HG03469 (cell line): ENCODE measurements at regions not wholly inside any gene's neighbourhood (a gene's known extent, or its start where the extent isn't known, plus 50 kb on each side); places are given as distances from the start of the nearest gene placed in this dataset.

Experiments
- ATAC-seq: cut with Tn5 transposase; IDR thresholded peaks from one replicate; pipeline ENCODE4 v1.9.1; 2021; ENCODE audit warnings: mild to moderate bottlenecking, moderate library complexity, moderate number of reproducible peaks; ENCODE audit not compliant: unreplicated experiment

DNA sequence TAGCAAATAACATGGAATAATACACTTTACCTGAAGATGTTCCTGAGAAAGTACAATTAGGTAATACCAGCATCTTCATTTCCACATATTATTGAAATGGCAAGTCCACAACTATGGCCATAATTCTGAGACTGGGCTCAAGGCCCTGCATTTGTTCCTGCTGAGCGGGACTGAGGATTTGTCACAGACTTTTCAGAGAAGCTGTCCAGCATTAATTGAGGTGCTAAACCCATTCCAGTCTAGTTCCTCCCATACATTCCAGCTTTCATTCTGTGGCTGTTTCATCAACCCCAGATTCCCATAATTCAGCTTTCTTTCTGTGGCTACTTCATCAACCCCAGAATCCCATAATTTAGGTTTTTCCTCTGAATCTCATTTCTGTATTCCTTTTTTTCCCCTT lies 293.4 kb upstream of the GBE1 start:
- ATAC-seq, result no peak

DNA sequence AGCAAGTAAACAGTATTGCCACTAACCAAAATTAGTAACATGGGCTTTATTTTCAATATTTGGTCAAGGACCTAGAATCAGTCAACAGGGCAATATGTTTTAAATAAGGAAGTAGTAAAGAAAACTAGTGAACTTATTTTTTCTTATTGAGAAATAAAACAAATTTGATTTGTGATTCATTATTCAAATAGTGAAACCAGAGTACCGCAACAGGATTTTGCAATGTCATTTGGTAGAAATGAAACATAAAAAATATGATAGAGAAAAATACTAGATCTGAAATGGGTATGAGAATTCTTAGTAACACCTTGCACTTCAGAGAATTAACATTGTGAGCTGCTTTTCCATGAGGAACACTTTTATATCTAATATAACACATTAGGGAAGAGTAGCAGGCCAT lies 291.8 kb upstream of the GBE1 start:
- no peak for ATAC-seq

DNA sequence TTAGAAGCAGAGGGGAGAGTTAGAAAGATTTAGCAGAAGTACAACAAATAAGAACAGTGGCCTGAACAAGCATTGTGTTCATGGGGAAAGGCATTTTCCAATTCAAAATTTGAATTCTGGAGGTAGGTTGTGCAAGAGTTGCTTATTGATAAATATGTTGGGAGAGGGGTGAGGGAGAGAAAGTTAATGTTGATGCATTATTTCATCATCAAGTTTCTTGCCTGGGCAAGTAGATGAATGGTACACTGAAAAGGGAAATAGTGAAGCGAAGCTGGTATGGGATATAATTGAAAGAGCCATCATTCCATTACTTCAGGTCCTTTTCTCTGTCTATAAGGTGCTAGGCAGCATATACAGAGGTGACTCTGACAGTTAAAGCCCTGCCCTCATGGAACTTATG lies 288.9 kb upstream of the GBE1 start:
- ATAC-seq, result no peak

DNA sequence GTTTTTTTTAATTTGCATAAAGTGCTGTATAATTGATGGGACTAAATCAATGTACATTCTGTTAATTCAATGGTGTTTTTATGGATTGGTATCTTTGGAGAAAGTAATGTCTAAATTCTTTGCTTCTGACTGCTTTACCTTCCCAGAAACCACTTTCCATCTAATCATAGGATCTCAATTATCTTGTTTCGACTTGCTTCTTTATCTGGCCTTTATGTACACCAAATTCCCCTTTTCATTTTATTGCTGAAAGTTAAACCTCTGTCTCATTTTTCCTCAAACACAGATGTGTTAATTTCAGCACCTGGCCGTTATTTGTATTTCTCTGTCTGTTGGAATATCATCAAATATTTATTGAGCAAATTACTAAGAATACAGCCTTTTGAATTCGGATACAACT lies 287.3 kb upstream of the GBE1 start:
- ATAC-seq, result no peak

DNA sequence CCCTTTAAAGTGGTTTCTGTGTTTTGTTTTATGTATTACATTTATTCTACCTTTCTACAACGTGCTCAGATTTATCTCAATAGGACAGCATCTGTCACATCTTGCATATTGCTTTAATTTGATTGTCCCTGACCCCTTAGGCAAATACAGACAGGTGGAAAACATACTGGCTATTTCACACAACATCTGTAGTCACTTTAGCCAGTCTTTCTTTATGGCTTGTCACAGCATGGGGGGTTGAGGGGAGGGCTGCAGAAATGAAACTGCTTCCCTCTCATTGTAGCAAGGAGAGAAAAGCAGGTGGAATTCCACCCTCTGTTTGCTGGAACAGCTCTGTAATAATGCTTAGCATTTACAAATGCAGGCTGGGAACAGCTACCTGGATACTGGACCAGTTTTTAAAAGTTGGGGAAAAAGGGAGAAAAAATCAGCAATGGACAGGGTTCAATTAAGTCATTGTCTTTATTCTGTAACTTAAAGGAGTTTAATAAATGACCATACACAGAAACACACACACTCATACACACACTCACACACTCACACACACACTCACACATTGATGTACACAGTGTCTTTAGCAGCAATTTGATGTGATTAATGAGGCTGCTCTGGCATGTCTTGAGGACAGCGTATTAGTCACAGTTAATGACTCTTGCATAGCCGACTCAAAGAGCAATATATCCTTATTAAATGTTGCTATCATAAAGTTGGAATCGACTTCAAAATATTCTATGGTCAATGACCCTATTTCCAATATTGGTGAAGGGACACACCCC lies 283.7 kb upstream of the GBE1 start:
- ATAC-seq, result no peak

DNA sequence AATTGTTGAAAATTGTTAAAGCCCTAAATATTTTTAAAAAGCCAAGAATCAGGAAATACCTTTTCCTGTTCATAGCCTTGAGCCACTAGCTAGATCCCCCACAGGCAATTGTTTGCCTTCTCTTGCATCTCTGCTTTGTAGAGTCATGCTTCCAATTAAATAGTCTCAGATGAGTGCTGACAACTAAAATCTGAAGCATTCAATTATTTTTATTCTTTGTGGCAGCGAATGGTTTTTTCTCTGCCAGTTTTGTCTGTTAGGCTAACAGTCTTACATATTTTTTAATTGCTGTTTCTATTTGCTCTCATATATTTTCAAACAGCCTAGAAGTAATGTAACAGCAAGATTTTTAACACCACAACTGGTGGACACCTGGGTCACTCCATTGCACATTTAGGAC lies 277.1 kb upstream of the GBE1 start:
- no peak for ATAC-seq

DNA sequence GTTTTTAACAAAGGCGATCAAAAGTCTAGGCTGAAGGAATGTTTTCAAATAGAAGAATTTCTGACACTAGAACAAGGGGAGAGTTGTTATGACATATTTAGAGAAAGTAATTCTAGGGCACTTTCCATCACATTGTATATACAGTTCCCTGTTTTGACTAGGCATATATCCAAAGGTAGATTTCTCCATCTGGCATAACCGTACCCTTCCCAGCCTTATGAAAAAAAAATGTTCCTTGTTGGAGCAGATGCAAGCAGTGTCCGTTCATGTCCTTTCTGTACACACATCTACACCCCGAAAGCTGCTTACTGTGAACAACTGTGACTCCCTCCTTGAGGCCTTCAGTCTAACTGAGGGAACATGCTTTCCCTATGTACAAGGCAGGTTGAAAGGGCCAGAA lies 271.7 kb upstream of the GBE1 start:
- ATAC-seq, result no peak

DNA sequence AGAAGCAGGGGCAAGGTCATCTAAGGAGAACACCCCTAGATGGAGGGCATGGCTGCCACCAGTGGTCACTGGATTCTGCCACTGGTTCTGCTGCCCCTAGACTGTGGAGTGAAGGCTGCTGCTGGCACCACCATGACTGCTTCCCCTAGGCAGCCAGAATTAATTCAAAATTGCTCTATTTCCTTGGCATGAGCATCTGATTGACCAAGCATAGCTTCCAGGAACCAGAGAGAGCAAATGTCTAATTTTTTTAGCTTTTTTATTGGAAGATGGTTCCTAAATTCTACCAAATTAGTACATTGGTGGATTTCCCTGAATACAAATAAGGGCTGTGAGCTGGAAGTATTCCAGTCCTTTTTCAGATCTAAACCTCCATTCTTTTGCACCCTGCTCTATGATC lies 270.2 kb upstream of the GBE1 start:
- ATAC-seq, result no peak

DNA sequence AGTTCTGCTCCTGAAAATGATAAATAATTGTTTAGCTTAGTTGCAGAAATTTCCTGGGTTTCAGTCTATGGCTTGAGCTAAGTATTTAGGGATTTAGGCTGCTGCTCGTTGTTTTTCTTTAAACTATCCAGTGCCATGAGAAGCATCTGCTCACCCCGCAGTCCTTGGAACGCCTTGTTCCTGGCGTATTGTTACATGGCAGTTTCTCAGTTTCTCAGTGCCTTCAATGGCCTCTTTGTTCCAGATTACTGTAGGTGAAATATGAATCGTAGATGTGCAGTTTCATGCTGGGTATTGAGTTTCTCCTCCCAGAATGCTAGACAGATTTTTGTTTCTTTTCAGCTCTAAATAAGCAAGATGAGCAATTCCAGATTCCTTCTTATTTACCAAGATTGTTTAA lies 269.5 kb upstream of the GBE1 start:
- ATAC-seq, result no peak

DNA sequence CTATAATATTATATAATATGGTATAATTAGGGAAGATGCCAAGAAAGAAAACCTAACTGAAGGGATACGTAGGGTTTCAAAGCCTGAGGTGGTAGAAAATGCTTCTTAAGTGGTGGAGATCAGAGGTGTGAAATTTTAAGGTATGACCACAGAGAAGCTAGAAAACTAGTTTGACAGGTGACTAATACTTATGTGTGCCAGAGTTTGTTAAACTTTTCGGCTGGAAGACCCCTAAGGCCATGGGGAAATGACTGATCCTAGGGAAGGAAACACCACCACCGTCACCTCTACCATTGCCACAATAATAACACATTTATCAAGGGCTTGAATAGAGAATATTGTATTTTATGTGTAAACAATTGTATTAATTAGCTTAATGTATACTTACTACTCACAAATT lies 261.4 kb upstream of the GBE1 start:
- no peak for ATAC-seq

DNA sequence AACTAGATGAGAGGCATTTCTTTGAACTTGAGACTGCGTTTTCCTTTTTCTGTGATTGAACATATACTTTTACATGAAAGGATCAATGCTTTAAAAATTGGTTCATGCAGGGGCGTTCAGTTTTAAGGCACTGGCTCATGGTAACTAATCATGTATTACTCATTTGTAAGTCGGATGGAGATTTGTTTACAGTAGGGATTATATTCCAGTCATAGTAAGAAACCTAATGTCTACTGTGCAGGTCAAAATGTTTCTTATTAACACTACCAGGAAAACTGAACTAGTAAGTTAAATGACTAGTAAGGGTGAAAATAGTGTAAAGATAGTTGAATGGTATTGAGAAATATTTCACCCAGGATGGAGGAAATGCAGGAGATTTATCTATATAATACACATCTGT lies 258.8 kb upstream of the GBE1 start:
- no peak for ATAC-seq

DNA sequence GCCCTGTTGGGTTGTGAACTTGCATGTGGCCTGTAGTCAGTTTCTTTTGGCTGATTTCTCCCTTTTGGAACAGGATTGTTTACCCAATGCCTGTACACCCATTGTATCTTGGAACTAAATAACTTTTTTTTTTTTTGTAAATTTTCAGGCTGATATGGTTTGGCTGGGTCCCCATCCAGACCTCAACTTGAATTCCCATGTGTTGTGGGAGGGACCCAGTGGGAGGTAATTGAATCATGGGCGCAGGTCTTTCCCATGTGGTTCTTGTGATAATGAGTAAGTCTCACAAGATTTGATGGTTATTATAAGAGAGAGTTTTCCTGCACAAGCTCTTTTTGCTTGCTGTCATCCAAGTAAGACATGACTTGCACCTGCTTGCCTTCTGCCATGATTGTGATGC lies 253.8 kb upstream of the GBE1 start:
- ATAC-seq, result no peak

DNA sequence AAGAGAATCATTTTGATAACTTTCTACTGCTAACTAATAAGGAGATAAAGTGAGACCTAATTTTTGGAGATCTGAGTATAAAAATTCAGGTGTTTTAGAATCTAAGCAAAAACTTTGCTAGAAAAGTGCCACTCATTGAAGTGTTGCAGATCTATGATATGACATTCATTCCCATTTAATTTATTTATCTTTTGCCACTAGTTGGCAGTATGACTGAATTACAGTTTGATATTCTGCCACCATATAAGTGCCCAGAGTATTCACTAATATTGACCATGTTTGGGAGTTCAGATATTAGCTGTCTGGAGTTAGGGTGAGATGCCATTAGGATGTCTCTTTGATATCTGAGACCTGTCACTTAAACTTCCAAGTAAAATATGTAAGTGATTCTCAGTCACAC lies 251.3 kb upstream of the GBE1 start:
- no peak for ATAC-seq

DNA sequence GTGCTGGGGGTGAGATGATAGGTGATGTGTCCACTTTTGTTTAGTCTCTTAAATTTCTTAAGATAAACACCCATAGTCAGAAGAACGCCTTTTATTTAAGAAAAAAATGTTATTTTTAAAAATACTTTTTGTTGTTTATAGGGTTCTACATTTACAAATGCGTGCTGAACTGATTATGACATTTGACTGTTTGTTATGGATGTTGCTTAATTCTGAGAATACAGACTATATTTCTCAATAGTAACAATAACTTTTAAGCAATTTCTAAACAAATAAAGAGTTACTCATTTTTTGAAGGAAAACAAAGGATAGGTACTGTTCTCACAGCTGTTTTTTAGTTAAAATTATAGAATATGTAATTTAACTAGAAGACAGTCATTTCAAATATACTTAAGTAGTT lies 249.9 kb upstream of the GBE1 start:
- no peak for ATAC-seq

DNA sequence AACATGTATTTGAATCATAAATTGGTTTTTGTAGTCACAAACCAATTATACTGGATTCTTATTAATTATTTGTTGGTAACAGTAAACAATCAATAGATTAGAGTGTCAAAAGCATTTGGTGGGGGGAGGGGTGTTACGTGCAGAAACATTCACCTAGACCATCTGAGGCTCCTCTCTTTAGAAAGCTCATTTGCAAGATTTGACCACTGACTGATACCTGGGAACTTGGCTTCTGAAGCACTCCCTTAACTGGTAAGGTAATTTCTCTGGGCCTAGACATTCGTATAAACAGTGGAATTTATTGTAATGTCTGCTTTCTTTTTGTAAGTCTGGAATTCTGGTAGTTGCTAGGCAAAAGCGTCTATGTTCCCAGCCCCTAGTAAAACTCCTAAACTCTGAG lies 243.8 kb upstream of the GBE1 start:
- no peak for ATAC-seq

DNA sequence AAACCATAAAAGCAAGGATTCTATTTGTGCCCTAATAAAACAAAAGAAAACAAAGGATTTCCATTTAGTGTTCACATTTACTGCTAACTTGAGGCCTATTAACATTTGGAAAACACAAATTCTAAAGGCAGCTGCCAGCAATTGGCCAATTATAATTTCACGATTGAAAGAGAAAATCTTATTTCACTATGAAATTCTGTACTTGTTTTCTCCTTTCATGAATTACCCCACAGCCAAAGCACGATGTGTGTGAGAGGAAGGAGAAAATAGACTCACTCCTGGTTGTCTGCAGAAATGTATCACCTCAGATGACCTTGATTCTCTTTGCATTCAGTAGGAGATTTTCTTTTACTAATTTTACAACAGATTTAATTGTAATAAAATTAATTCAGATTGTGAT lies 242.8 kb upstream of the GBE1 start:
- ATAC-seq, result no peak

DNA sequence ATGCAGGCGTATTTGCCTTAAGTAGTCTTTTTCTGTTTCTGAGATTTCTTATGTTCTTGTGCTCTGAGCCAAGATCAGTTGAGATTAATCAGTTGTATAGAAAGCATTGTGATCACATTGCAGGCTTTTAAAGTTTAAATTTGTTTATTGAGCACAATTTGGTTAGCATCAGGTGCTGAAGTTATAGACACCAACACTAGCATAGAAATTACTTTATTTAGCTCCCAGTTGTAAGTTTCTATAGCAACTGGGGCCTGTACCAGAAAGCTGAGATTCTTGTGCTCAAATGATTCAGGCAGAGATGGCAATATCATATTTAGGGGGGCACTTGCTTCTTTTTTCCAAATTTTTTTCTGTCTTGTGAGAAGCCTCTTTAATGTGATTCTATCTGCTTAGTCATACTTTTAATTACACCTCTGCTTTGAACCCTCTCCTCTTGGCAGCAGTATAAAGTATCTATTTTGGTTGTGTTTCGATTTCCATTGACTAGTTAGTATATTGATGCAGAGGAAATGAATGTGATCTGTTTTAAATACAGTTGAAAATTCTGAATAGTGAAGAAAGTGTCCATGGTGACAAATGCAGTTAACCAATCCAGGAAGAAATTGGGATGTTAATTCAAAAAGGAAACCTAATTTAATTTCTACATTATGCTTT lies 241.7 kb upstream of the GBE1 start:
- ATAC-seq, result no peak

DNA sequence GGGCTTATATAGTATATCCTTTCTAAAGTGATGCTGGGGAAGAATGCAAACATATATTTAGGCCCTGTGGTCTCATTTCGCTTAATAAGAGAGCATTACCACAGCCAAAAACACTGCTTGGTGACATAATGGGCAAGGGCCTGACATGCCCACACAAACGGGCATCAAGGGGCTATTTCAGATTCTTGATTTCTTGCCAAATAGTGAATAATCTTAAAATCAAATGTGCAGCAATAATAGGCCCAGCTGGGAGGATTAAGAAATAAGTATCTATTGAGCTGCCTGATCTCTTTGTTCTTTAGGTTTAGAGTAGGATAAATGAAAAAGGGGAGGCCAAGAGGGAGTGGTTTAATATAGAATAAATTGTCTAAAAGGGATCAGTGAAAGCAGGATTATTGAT lies 241.0 kb upstream of the GBE1 start:
- ATAC-seq, result no peak

DNA sequence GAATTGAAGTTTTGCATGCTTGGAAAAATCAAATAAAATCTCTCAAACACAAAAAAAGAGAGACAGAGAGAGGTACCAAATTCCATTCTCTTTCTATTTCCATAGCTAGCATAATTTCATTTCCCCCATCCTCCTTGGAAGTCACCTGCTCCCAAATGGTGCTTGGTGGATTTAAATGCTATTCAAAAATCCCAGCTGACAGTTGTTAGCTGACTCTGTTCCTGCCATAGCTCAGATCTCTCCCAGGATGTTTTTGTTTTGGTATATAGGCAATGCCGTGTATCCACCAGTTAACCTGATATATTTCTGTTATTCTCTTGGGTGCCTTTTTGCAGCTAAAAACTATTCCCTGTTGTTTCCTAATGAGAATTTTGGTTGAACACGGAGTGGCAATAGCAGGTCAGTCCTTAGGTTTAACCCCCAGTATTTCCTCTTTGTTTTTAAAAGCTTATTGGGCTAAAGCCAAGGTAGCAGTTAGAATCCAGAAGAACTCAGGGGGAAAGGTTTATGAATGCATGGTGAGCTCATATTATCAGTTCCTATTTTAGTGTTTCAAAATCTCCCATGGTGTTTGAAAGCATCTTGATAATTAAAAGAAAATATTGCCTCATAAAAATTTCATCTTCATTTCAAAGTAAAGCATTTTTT lies 240.0 kb upstream of the GBE1 start:
- ATAC-seq, result no peak

DNA sequence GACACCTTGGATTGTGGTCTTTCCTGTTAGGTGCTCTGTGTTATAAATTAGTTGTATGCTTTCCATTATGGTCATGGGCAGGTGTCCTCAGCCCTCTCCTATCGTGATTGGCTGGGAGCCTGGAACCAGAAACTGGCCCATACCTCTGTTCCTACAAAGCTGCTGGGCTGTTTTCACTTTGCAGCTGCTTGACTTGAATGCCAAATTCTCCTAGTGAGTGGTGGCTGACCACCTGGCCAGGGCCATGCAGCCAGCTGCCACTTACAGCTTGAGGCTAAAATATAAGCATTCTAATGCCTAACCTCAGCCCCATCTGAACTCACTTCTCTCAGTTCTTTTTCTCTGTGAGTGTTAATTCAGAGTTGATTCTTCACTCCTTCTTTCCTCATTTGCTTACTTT lies 239.3 kb upstream of the GBE1 start:
- ATAC-seq, result no peak

DNA sequence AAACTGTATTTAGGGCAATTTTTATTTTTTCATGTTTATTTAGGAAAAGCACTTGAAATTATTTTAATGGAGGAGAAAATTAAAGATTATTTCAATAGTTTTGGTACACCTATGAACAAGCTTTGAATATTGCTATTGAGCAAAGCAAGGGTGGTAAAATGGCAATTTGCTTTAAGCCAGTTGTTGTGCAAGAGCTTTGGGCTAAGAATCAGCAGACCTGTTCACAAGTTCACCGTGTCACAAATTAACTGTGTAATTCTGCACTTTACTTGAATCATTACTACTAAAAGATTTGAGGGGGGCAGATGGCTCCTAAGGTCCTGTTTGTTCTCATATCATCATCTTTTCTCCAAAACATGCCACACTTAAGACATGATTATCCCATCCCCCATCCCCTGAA lies 238.9 kb upstream of the GBE1 start:
- no peak for ATAC-seq

DNA sequence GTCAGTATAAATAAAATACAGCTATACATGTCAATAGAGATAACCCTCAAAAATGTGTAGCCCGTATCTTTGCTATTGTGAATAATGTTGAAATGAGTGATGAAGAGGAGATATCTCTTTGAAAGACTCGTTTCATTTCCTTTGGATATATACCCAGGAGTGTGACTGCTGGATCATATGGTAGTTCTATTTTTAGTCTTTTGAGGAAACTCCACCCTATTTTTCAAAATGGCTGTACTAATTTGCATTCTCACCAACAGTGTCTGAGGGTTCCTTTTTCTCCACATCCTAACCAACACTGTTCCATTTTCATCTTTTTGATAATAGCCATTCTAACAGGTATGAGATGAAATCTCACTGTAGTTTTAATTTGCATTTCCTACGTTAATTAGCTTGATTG lies 237.5 kb upstream of the GBE1 start:
- ATAC-seq, result no peak
